ENCODE measurements at regions not wholly inside any gene's neighbourhood (a gene's known extent, or its start where the extent isn't known, plus 50 kb on each side); places are given as distances from the start of the nearest gene placed in this dataset.

DNA sequence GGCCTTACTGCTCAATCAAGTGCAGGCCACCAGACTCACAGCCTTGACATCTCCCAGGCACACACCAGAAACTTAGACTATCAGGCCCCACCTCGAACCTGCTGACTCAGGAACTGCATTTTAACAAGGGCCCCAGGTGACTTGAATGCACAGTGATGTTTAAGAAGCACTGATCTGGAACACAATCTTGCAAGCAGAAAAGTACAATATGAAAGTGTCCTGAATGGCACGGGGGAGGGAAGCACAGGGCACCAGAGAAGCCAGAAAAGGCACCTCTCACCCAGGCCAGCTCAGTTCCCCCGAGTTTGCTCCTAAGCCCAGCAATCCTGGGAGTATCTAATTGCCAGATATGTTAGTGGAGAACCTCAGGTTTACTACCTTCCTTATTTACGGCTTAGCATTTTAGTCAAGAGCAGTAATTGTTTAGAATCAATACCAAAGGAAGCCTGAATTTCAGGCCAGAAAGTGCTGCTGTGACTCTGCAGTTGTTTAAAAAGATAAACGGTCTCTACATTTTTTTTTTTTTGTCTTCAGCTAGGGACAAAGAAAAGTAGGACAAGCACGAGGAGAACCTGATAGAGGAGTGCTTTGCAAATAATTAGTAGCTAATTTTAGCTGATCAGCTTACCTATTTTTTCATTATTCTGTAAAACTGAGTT, 50.9 kb upstream of the CDC42BPA start:
- no peak for DNase-seq
